ENCODE measurements at regions not wholly inside any gene's neighbourhood (a gene's known extent, or its start where the extent isn't known, plus 50 kb on each side); places are given as distances from the start of the nearest gene placed in this dataset.

DNA sequence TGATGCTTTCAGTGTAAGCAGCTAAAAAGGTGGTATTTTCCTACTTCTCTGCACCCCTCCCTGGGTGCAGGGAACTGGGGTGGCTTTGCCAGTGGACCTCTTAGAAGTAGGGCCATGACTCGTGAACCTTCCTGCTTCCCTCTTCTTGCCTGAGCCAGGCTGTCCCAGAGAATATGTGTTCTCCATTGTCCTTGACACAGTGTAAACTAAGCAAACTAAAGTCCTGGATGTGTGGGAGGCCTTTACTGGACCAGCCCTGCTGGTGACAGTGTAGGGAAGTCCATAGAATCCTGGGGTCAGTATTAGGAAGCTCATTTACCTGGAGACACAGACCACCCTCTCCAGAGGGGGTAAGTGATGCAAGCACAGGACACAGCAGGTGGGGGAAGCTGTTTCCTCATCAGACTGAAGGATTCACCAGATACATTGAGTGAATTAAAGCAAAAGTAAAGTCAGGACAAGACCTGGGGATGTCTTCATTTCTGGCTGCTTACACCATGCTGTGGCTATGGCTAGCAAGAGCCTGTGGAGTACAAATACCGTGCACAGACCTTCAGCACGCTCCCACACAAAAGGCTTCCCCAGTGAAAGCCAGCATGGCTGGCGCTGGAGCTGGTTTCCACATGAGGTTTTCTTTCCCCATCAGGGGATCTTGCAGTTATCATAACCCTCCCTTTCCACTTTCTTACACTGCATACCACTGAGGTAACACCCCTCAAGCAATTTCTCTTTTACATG lies 64.8 kb upstream of the LPP start:
- Histone ChIP-seq H3K9me3 (replicated peaks; ENCODE audit: control insufficient read depth, insufficient read depth, low read length) (no peaks in the 10 kb centered on the region), H3K27ac (ENCODE audit: control insufficient read depth, insufficient read depth) (no peak overlapping the region), H3K27me3 (replicated peaks in 1 of 2; ENCODE audit: control insufficient read depth in 2 of 2, insufficient read depth in 2 of 2, low read length in 1 of 2) (peaks cover 3 to 5% of the 10 kb centered on the region in 2 experiments), H3K4me3 (no peak overlapping the region), H3K9ac (ENCODE audit: control insufficient read depth, insufficient read depth, low read length) (no peak overlapping the region), H3K36me3 (ENCODE audit: control insufficient read depth in 2 of 2, insufficient read depth in 2 of 2, low read length in 1 of 2) (no peaks in the 10 kb centered on the region), H2AFZ (ENCODE audit: control insufficient read depth, low read depth, low read length) (no peak overlapping the region), H3K4me2 (ENCODE audit: control insufficient read depth, insufficient read depth) (no peak overlapping the region), H4K20me1 (ENCODE audit: control insufficient read depth, insufficient read depth) (no peaks in the 10 kb centered on the region), H3K79me2 (ENCODE audit: control insufficient read depth, insufficient read depth, low read length) (no peaks in the 10 kb centered on the region), H3K4me1 (ENCODE audit: control insufficient read depth, insufficient read depth, low read length) (no peaks in the 10 kb centered on the region)
- ChIA-PET POLR2A (no interaction called here), RAD21 (ENCODE audit: unreplicated experiment) (no interaction called here), SMC1A (ENCODE audit: uncharacterized antibody, unreplicated experiment) (interaction anchor here (2.0 kb wide), 1 partner anchor 340 kb away, joined by 4 read pairs; no protein-coding TSS in a partner anchor), CTCF (no interaction called here)
- ATAC-seq (no peak), DNase-seq (ENCODE audit: low read depth, low spot score) (no peak), FAIRE-seq (no peak)
- WGBS (ENCODE audit: insufficient coverage, insufficient replicate concordance, low lambda C conversion rate, missing lambda C conversion rate): 0% methylated on average over 4 of the region's 4 CpGs
- in situ Hi-C loops (cut with MboI): no loop called here
- intact Hi-C loops (cut with micrococcal nuclease; ENCODE audit: unreplicated experiment): no loop called here
- BruUV-seq (replicated peaks): no TSS peak
- TF ChIP-seq, protein P1, sequence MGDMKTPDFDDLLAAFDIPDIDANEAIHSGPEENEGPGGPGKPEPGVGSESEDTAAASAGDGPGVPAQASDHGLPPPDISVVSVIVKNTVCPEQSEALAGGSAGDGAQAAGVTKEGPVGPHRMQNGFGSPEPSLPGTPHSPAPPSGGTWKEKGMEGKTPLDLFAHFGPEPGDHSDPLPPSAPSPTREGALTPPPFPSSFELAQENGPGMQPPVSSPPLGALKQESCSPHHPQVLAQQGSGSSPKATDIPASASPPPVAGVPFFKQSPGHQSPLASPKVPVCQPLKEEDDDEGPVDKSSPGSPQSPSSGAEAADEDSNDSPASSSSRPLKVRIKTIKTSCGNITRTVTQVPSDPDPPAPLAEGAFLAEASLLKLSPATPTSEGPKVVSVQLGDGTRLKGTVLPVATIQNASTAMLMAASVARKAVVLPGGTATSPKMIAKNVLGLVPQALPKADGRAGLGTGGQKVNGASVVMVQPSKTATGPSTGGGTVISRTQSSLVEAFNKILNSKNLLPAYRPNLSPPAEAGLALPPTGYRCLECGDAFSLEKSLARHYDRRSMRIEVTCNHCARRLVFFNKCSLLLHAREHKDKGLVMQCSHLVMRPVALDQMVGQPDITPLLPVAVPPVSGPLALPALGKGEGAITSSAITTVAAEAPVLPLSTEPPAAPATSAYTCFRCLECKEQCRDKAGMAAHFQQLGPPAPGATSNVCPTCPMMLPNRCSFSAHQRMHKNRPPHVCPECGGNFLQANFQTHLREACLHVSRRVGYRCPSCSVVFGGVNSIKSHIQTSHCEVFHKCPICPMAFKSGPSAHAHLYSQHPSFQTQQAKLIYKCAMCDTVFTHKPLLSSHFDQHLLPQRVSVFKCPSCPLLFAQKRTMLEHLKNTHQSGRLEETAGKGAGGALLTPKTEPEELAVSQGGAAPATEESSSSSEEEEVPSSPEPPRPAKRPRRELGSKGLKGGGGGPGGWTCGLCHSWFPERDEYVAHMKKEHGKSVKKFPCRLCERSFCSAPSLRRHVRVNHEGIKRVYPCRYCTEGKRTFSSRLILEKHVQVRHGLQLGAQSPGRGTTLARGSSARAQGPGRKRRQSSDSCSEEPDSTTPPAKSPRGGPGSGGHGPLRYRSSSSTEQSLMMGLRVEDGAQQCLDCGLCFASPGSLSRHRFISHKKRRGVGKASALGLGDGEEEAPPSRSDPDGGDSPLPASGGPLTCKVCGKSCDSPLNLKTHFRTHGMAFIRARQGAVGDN (IDR thresholded peaks at IDR 0.05): no peak
- TF ChIP-seq, protein P2, sequence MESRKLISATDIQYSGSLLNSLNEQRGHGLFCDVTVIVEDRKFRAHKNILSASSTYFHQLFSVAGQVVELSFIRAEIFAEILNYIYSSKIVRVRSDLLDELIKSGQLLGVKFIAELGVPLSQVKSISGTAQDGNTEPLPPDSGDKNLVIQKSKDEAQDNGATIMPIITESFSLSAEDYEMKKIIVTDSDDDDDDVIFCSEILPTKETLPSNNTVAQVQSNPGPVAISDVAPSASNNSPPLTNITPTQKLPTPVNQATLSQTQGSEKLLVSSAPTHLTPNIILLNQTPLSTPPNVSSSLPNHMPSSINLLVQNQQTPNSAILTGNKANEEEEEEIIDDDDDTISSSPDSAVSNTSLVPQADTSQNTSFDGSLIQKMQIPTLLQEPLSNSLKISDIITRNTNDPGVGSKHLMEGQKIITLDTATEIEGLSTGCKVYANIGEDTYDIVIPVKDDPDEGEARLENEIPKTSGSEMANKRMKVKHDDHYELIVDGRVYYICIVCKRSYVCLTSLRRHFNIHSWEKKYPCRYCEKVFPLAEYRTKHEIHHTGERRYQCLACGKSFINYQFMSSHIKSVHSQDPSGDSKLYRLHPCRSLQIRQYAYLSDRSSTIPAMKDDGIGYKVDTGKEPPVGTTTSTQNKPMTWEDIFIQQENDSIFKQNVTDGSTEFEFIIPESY (IDR thresholded peaks at IDR 0.05): no peak
- TF ChIP-seq HCFC1 (IDR thresholded peaks at IDR 0.05; ENCODE audit: low read length) (no peak), HDGF (IDR thresholded peaks at IDR 0.05) (no peak), MEF2B (IDR thresholded peaks at IDR 0.05; ENCODE audit: partially characterized antibody, poor library complexity, severe bottlenecking) (no peak), ZNF384 (IDR thresholded peaks at IDR 0.05; ENCODE audit: borderline replicate concordance, low read depth, low read length) (no peak), FOXM1 (IDR thresholded peaks at IDR 0.05; ENCODE audit: low read depth, low read length) (no peak), LARP7 (IDR thresholded peaks at IDR 0.05) (no peak), SUZ12 (IDR thresholded peaks at IDR 0.05; ENCODE audit: unreplicated experiment) (no peak), KDM1A (IDR thresholded peaks at IDR 0.05; ENCODE audit: borderline replicate concordance) (no peak), MEF2A (IDR thresholded peaks at IDR 0.05; ENCODE audit: insufficient read depth, low read depth, low read length) (no peak)
- TF ChIP-seq, protein P3, sequence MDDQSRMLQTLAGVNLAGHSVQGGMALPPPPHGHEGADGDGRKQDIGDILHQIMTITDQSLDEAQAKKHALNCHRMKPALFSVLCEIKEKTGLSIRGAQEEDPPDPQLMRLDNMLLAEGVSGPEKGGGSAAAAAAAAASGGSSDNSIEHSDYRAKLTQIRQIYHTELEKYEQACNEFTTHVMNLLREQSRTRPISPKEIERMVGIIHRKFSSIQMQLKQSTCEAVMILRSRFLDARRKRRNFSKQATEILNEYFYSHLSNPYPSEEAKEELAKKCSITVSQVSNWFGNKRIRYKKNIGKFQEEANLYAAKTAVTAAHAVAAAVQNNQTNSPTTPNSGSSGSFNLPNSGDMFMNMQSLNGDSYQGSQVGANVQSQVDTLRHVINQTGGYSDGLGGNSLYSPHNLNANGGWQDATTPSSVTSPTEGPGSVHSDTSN (IDR thresholded peaks at IDR 0.05; ENCODE audit: insufficient replicate concordance, low read depth, low read length): no peak
